Tibial nerve (tissue), 4 donors: ENCODE measurements at regions not wholly inside any gene's neighbourhood (a gene's known extent, or its start where the extent isn't known, plus 50 kb on each side); places are given as distances from the start of the nearest gene placed in this dataset.

ENCODE experiments used
- DNase-seq, 2 donors: peaks; one replicate each; pipeline ENCODE4 v3.0.0-alpha.2; 2019; ENCODE audit warnings: low spot score in 2 of 2
- H3K27ac ChIP-seq, 4 donors: fragments of 200-600 bp; sonication (generic) in 3 of 4; one replicate each; pipeline ENCODE4 v1.5.1; 2017 to 2019; ENCODE audit warnings: mild to moderate bottlenecking in 1 of 4
- H3K27me3 ChIP-seq, 2 donors: fragments of 200-600 bp; sonication (generic) in 1 of 2; one replicate each; pipeline versions ENCODE4 v1.5.1 to v1.6.0; 2017 to 2019
- H3K36me3 ChIP-seq, 3 donors: fragments of 200-600 bp; sonication (generic); one replicate each; pipeline ENCODE4 v1.5.1; 2018 to 2019
- H3K4me1 ChIP-seq, 4 donors: fragments of 200-600 bp; sonication (generic) in 3 of 4; one replicate each; pipeline ENCODE4 v1.5.1; 2017 to 2019
- H3K4me3 ChIP-seq, 4 donors: fragments of 200-600 bp; sonication (generic) in 3 of 4; one replicate each; pipeline ENCODE4 v1.5.1; 2017 to 2019; ENCODE audit warnings: mild to moderate bottlenecking in 1 of 4, moderate library complexity in 1 of 4
- H3K9me3 ChIP-seq, 4 donors: fragments of 200-600 bp; sonication (generic) in 3 of 4; one replicate each; pipeline ENCODE4 v1.5.1; 2017 to 2019
- EP300 ChIP-seq, 2 donors: sonication (generic); formaldehyde crosslinking; IDR thresholded peaks; one replicate each; pipeline ENCODE4 v1.6.1; 2017; ENCODE audit warnings: antibody characterized with exemption in 2 of 2, mild to moderate bottlenecking in 1 of 2
- POLR2A ChIP-seq, 2 donors: fragments of 450-650 bp; IDR thresholded peaks; one replicate each; pipeline ENCODE4 v1.6.1; 2017; ENCODE audit warnings: antibody characterized with exemption in 2 of 2, mild to moderate bottlenecking in 2 of 2, moderate library complexity in 2 of 2
- WGBS, 2 donors: methylation state at CpG; one replicate each; pipeline ENCODE4 v1.1.5; 2018; 5-methylcytosine and 5-hydroxymethylcytosine counted together
- TF ChIP-seq, protein P1 (sequence below), 5 experiments: fragments of 200-600 bp in 3 of 5; fragments of 450-650 bp in 2 of 5; sonication (generic) in 3 of 5; IDR thresholded peaks; one replicate each; pipeline ENCODE4 v1.5.1; 2016 to 2019; ENCODE audit warnings: antibody characterized with exemption in 5 of 5, mild to moderate bottlenecking in 3 of 5, moderate library complexity in 2 of 5

DNA sequence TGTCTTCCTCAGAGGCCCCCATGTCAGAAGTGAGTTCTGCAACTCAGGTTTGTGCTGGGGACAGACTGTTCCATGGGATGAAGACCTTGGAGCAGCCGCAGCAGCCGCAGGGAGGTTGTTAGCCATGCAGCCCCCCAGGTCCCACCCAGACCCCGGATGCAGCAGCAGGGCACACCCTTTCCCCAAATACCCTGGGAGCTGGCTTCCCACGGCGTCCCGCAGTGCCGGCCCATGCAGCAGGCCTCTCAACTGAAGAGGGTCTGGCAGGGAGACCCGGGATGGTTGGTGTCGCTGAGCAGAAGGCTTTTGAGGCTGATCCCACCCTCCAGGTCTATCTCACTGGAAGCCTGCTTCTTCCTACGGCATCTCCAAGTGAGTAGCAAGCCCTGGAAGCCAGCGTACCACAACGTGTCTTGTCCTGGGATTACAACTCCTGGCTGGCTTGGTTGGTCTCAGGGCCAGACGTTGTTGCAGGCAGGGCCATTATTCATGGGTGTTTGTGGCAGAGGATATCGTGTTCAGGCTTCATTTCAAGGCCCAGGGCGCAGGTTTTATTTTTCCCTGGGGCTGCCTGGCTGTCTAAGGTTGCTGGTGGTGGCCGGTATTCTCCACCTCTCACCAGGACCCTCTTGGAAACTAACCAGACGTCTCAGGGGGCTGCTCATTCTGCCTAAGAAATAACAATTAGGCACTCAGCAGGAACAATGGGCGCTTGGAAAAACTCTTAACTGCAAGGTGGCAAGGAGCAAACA lies 223.2 kb downstream of the C16orf95 start:
- DNase-seq: no peak
- H3K9me3 ChIP-seq: no peaks in the 10 kb centered on the region
- no peaks in the 10 kb centered on the region for H3K36me3 ChIP-seq
- no peak overlapping the region for H3K27ac ChIP-seq
- TF ChIP-seq EP300 (IDR thresholded peaks at IDR 0.05) (no peak), POLR2A (IDR thresholded peaks at IDR 0.05) (no peak)
- TF ChIP-seq, protein P1, sequence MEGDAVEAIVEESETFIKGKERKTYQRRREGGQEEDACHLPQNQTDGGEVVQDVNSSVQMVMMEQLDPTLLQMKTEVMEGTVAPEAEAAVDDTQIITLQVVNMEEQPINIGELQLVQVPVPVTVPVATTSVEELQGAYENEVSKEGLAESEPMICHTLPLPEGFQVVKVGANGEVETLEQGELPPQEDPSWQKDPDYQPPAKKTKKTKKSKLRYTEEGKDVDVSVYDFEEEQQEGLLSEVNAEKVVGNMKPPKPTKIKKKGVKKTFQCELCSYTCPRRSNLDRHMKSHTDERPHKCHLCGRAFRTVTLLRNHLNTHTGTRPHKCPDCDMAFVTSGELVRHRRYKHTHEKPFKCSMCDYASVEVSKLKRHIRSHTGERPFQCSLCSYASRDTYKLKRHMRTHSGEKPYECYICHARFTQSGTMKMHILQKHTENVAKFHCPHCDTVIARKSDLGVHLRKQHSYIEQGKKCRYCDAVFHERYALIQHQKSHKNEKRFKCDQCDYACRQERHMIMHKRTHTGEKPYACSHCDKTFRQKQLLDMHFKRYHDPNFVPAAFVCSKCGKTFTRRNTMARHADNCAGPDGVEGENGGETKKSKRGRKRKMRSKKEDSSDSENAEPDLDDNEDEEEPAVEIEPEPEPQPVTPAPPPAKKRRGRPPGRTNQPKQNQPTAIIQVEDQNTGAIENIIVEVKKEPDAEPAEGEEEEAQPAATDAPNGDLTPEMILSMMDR (IDR thresholded peaks at IDR 0.05): no peak
- H3K27me3 ChIP-seq: no peaks in the 10 kb centered on the region
- 77 to 82% methylated on average over 16 to 17 of the region's 18 CpGs for WGBS, 2 donors
- H3K4me1 ChIP-seq: peaks cover 0 to 2% (median 0%) of the 10 kb centered on the region in 4 donors
- H3K4me3 ChIP-seq: no peak overlapping the region

GRCh38 chr16:87094556-87094865 lies 222.7 kb downstream of the C16orf95 start:
- Histone ChIP-seq H3K4me3 (no peak overlapping the region), H3K4me1 (peaks cover 0 to 7% (median 0%) of the 10 kb centered on the region in 4 donors), H3K27me3 (no peaks in the 10 kb centered on the region), H3K36me3 (no peaks in the 10 kb centered on the region), H3K27ac (no peak overlapping the region), H3K9me3 (no peaks in the 10 kb centered on the region)
- TF ChIP-seq, protein P1 (IDR thresholded peaks at IDR 0.05): no peak
- TF ChIP-seq EP300 (IDR thresholded peaks at IDR 0.05) (no peak), POLR2A (IDR thresholded peaks at IDR 0.05) (no peak)
- no peak for DNase-seq
- WGBS, 2 donors: 77% methylated on average over 5 of the region's 5 CpGs

GRCh38 chr16:87095271-87095670 lies 221.9 kb downstream of the C16orf95 start:
- no peaks in the 10 kb centered on the region for H3K27me3 ChIP-seq
- 94% methylated on average over 5 of the region's 5 CpGs for WGBS, 2 donors

GRCh38 chr16:87096746-87097333 lies 220.4 kb downstream of the C16orf95 start:
- TF ChIP-seq EP300 (IDR thresholded peaks at IDR 0.05) (no peak), POLR2A (IDR thresholded peaks at IDR 0.05) (no peak)
- TF ChIP-seq, protein P1 (IDR thresholded peaks at IDR 0.05): no peak
- no peaks in the 10 kb centered on the region for H3K9me3 ChIP-seq

More at GRCh38 chr16:87095271-87095670, 221.9 kb downstream of the C16orf95 start:
- DNase-seq: no peak
- Histone ChIP-seq H3K4me1 (peaks cover 0 to 7% (median 0%) of the 10 kb centered on the region in 4 donors), H3K36me3 (no peaks in the 10 kb centered on the region), H3K4me3 (no peak overlapping the region), H3K9me3 (no peaks in the 10 kb centered on the region), H3K27ac (no peak overlapping the region)
- TF ChIP-seq, protein P1 (IDR thresholded peaks at IDR 0.05): no peak
- no peak for TF ChIP-seq EP300 (IDR thresholded peaks at IDR 0.05)

DNA sequence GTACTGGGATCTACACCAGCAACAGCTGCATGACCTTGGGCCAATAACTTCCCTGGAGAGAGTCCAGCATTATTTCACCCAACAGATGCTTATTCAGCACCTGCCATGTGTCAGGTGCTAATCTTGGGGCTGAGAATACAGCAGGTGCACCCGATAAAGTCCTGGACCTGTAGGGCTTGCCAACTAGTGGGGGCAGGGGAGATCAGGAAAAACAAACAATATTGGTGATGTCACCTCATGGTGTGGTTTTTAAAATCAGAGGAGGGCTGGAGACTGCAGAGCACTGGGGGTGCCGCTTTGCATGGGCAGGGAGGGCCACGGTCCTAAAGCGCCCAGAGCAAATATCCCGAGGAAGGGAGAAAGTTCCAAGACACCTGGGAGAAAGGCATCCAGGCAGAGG lies 218.8 kb downstream of the C16orf95 start:
- Histone ChIP-seq H3K27ac (no peak overlapping the region), H3K9me3 (no peaks in the 10 kb centered on the region), H3K4me3 (no peak overlapping the region), H3K27me3 (no peaks in the 10 kb centered on the region), H3K4me1 (peaks cover 0 to 24% (median 0%) of the 10 kb centered on the region in 4 donors), H3K36me3 (no peaks in the 10 kb centered on the region)
- DNase-seq: no peak
- 93 to 97% methylated on average over 5 of the region's 5 CpGs for WGBS, 2 donors
- TF ChIP-seq EP300 (IDR thresholded peaks at IDR 0.05) (no peak), POLR2A (IDR thresholded peaks at IDR 0.05) (no peak)
- TF ChIP-seq, protein P1 (IDR thresholded peaks at IDR 0.05): no peak

More at GRCh38 chr16:87096746-87097333, 220.4 kb downstream of the C16orf95 start:
- no peaks in the 10 kb centered on the region for H3K27me3 ChIP-seq
- H3K4me1 ChIP-seq: peaks cover 0 to 14% (median 0%) of the 10 kb centered on the region in 4 donors
- H3K36me3 ChIP-seq: no peaks in the 10 kb centered on the region
- no peak overlapping the region for H3K27ac ChIP-seq
- DNase-seq: no peak
- no peak overlapping the region for H3K4me3 ChIP-seq
- WGBS, 2 donors: 90 to 94% methylated on average over 11 of the region's 11 CpGs
